ENCODE measurements at regions not wholly inside any gene's neighbourhood (a gene's known extent, or its start where the extent isn't known, plus 50 kb on each side); places are given as distances from the start of the nearest gene placed in this dataset.
A peak's percentile ranks its signal among the peaks of the same experiment; 100 is the strongest.

GRCh38 chr5:176737746-176738636 is 72.4 kb upstream of the UNC5A start:
- Histone ChIP-seq H3K27me3 (ENCODE audit: control insufficient read depth in 1 of 2, insufficient read depth in 2 of 2, low read length in 1 of 2) (no peaks in the 10 kb centered on the region), H3K9me3 (ENCODE audit: control insufficient read depth, low read length) (no peaks in the 10 kb centered on the region), H3K4me1 (ENCODE audit: control insufficient read depth in 1 of 2, insufficient read depth in 2 of 2, low read length in 2 of 2) (no peaks in the 10 kb centered on the region), H3K36me3 (ENCODE audit: control insufficient read depth in 1 of 2, insufficient read depth in 2 of 2, low read length in 1 of 2) (no peaks in the 10 kb centered on the region), H3K27ac (ENCODE audit: low read depth in 1 of 2, low read length in 2 of 2) (no peak overlapping the region), H3K4me3 (ENCODE audit: low read length in 2 of 2) (no peak overlapping the region)
- 74 to 78% methylated on average over 21 of the region's 21 CpGs for WGBS, 2 donors
- intact Hi-C loops (cut with DNase I): no loop called here
- no peak for ATAC-seq (ENCODE audit: low FRiP score)
- DNase-seq: peak in 1 of 2 donors; percentile 41

GRCh38 chr5:176738637-176739250 is 71.6 kb upstream of the UNC5A start:
- Histone ChIP-seq H3K4me1 (ENCODE audit: control insufficient read depth in 1 of 2, insufficient read depth in 2 of 2, low read length in 2 of 2) (no peaks in the 10 kb centered on the region), H3K36me3 (ENCODE audit: control insufficient read depth in 1 of 2, insufficient read depth in 2 of 2, low read length in 1 of 2) (no peaks in the 10 kb centered on the region), H3K4me3 (ENCODE audit: low read length in 2 of 2) (no peak overlapping the region), H3K27me3 (ENCODE audit: control insufficient read depth in 1 of 2, insufficient read depth in 2 of 2, low read length in 1 of 2) (no peaks in the 10 kb centered on the region), H3K27ac (ENCODE audit: low read depth in 1 of 2, low read length in 2 of 2) (no peak overlapping the region), H3K9me3 (ENCODE audit: control insufficient read depth, low read length) (no peaks in the 10 kb centered on the region)
- DNase-seq (peak in 1 of 2 donors; percentile 52), ATAC-seq (ENCODE audit: low FRiP score) (no peak)
- WGBS, 2 donors: 67 to 74% methylated on average over 10 of the region's 10 CpGs
- intact Hi-C loops (cut with DNase I): no loop called here

GRCh38 chr5:176739461-176740051 is 70.8 kb upstream of the UNC5A start:
- no peaks in the 10 kb centered on the region for H3K9me3 ChIP-seq (ENCODE audit: control insufficient read depth, low read length)
- intact Hi-C loops (cut with DNase I): no loop called here
- no peaks in the 10 kb centered on the region for H3K36me3 ChIP-seq (ENCODE audit: control insufficient read depth in 1 of 2, insufficient read depth in 2 of 2, low read length in 1 of 2)
- no peak overlapping the region for H3K27ac ChIP-seq (ENCODE audit: low read depth in 1 of 2, low read length in 2 of 2)
- H3K27me3 ChIP-seq (ENCODE audit: control insufficient read depth in 1 of 2, insufficient read depth in 2 of 2, low read length in 1 of 2): no peaks in the 10 kb centered on the region
- H3K4me1 ChIP-seq (ENCODE audit: control insufficient read depth in 1 of 2, insufficient read depth in 2 of 2, low read length in 2 of 2): no peaks in the 10 kb centered on the region
- H3K4me3 ChIP-seq (ENCODE audit: low read length in 2 of 2): no peak overlapping the region
- WGBS, 2 donors: 15 to 17% methylated on average over 26 of the region's 26 CpGs
- DNase-seq (peak in 1 of 2 donors; percentile 52), ATAC-seq (ENCODE audit: low FRiP score) (no peak)

GRCh38 chr5:176740131-176740701 is 70.1 kb upstream of the UNC5A start:
- 62 to 63% methylated on average over 16 of the region's 16 CpGs for WGBS, 2 donors
- H3K36me3 ChIP-seq (ENCODE audit: control insufficient read depth in 1 of 2, insufficient read depth in 2 of 2, low read length in 1 of 2): no peaks in the 10 kb centered on the region
- no peak overlapping the region for H3K4me3 ChIP-seq (ENCODE audit: low read length in 2 of 2)
- ATAC-seq (ENCODE audit: low FRiP score): no peak
- H3K27me3 ChIP-seq (ENCODE audit: control insufficient read depth in 1 of 2, insufficient read depth in 2 of 2, low read length in 1 of 2): no peaks in the 10 kb centered on the region
- H3K4me1 ChIP-seq (ENCODE audit: control insufficient read depth in 1 of 2, insufficient read depth in 2 of 2, low read length in 2 of 2): no peaks in the 10 kb centered on the region
- H3K9me3 ChIP-seq (ENCODE audit: control insufficient read depth, low read length): no peaks in the 10 kb centered on the region
- intact Hi-C loops (cut with DNase I): no loop called here
- DNase-seq: peak in 1 of 2 donors; percentile 46
- H3K27ac ChIP-seq (ENCODE audit: low read depth in 1 of 2, low read length in 2 of 2): no peak overlapping the region

GRCh38 chr5:176740702-176741496 is 69.5 kb upstream of the UNC5A start:
- no peak for ATAC-seq (ENCODE audit: low FRiP score)
- H3K36me3 ChIP-seq (ENCODE audit: control insufficient read depth in 1 of 2, insufficient read depth in 2 of 2, low read length in 1 of 2): no peaks in the 10 kb centered on the region
- H3K4me3 ChIP-seq (ENCODE audit: low read length in 2 of 2): no peak overlapping the region
- H3K27ac ChIP-seq (ENCODE audit: low read depth in 1 of 2, low read length in 2 of 2): no peak overlapping the region
- intact Hi-C loops (cut with DNase I): no loop called here
- H3K9me3 ChIP-seq (ENCODE audit: control insufficient read depth, low read length): no peaks in the 10 kb centered on the region
- WGBS, 2 donors: 65 to 71% methylated on average over 24 of the region's 24 CpGs
- H3K27me3 ChIP-seq (ENCODE audit: control insufficient read depth in 1 of 2, insufficient read depth in 2 of 2, low read length in 1 of 2): no peaks in the 10 kb centered on the region
- H3K4me1 ChIP-seq (ENCODE audit: control insufficient read depth in 1 of 2, insufficient read depth in 2 of 2, low read length in 2 of 2): no peaks in the 10 kb centered on the region
- DNase-seq: peak in 1 of 2 donors; percentile 69

- Histone ChIP-seq H3K27ac (ENCODE audit: low read depth in 1 of 2, low read length in 2 of 2) (no peak overlapping the region), H3K4me3 (ENCODE audit: low read length in 2 of 2) (no peak overlapping the region), H3K9me3 (ENCODE audit: control insufficient read depth, low read length) (no peaks in the 10 kb centered on the region), H3K27me3 (ENCODE audit: control insufficient read depth in 1 of 2, insufficient read depth in 2 of 2, low read length in 1 of 2) (no peaks in the 10 kb centered on the region), H3K4me1 (ENCODE audit: control insufficient read depth in 1 of 2, insufficient read depth in 2 of 2, low read length in 2 of 2) (no peaks in the 10 kb centered on the region), H3K36me3 (ENCODE audit: control insufficient read depth in 1 of 2, insufficient read depth in 2 of 2, low read length in 1 of 2) (no peaks in the 10 kb centered on the region)
- WGBS, 2 donors: 58 to 65% methylated on average over 11 of the region's 11 CpGs
- no peak for ATAC-seq (ENCODE audit: low FRiP score)
- intact Hi-C loops (cut with DNase I): no loop called here
- peak in 1 of 2 donors; percentile 59 for DNase-seq
Measured at GRCh38 chr5:176741561-176742211, 68.7 kb upstream of the UNC5A start.

GRCh38 chr5:176742246-176743105 is 67.9 kb upstream of the UNC5A start:
- no peaks in the 10 kb centered on the region for H3K36me3 ChIP-seq (ENCODE audit: control insufficient read depth in 1 of 2, insufficient read depth in 2 of 2, low read length in 1 of 2)
- H3K4me3 ChIP-seq (ENCODE audit: low read length in 2 of 2): no peak overlapping the region
- DNase-seq (peak in 1 of 2 donors; percentile 36), ATAC-seq (ENCODE audit: low FRiP score) (no peak)
- H3K9me3 ChIP-seq (ENCODE audit: control insufficient read depth, low read length): no peaks in the 10 kb centered on the region
- H3K27me3 ChIP-seq (ENCODE audit: control insufficient read depth in 1 of 2, insufficient read depth in 2 of 2, low read length in 1 of 2): no peaks in the 10 kb centered on the region
- no peak overlapping the region for H3K27ac ChIP-seq (ENCODE audit: low read depth in 1 of 2, low read length in 2 of 2)
- intact Hi-C loops (cut with DNase I): no loop called here
- 37 to 41% methylated on average over 10 of the region's 10 CpGs for WGBS, 2 donors
- no peaks in the 10 kb centered on the region for H3K4me1 ChIP-seq (ENCODE audit: control insufficient read depth in 1 of 2, insufficient read depth in 2 of 2, low read length in 2 of 2)

All from aorta (tissue), 5 donors.